NCI-H2171 (cell line): ENCODE measurements at regions not wholly inside any gene's neighbourhood (a gene's known extent, or its start where the extent isn't known, plus 50 kb on each side); places are given as distances from the start of the nearest gene placed in this dataset.

ENCODE experiments used
- DNase-seq: peaks from one replicate; lab custom pipeline; 2025; lab: John Stamatoyannopoulos, UW

- no peak for DNase-seq
These were observed 1519.9 kb upstream of the MIR17HG start for GRCh38 chr13:89827552-89827951.

GRCh38 chr13:89828506-89828905, 1519.0 kb upstream of the MIR17HG start:
- no peak for DNase-seq

GRCh38 chr13:89831157-89831556, 1516.3 kb upstream of the MIR17HG start:
- no peak for DNase-seq

- DNase-seq: no peak
These were observed 1514.7 kb upstream of the MIR17HG start for GRCh38 chr13:89832827-89833226.

GRCh38 chr13:89843621-89844020, 1503.9 kb upstream of the MIR17HG start:
- DNase-seq: no peak

- DNase-seq: no peak
These were observed 1501.6 kb upstream of the MIR17HG start for GRCh38 chr13:89845874-89846273.

- DNase-seq: no peak
These were observed 1500.4 kb upstream of the MIR17HG start for GRCh38 chr13:89846926-89847585.

- no peak for DNase-seq
These were observed 1494.9 kb upstream of the MIR17HG start for GRCh38 chr13:89852570-89852969.

- no peak for DNase-seq
These were observed 1491.0 kb upstream of the MIR17HG start for GRCh38 chr13:89856512-89856911.

GRCh38 chr13:89857502-89857901, 1490.0 kb upstream of the MIR17HG start:
- no peak for DNase-seq

GRCh38 chr13:89862011-89862690, 1485.3 kb upstream of the MIR17HG start:
- DNase-seq: no peak

GRCh38 chr13:89862691-89863036, 1484.8 kb upstream of the MIR17HG start:
- DNase-seq: no peak

- no peak for DNase-seq
These were observed 1482.1 kb upstream of the MIR17HG start for GRCh38 chr13:89865164-89866064.

GRCh38 chr13:89869312-89869711, 1478.2 kb upstream of the MIR17HG start:
- no peak for DNase-seq

- no peak for DNase-seq
These were observed 1468.6 kb upstream of the MIR17HG start for GRCh38 chr13:89878904-89879303.

GRCh38 chr13:89880201-89880600, 1467.3 kb upstream of the MIR17HG start:
- no peak for DNase-seq

- DNase-seq: no peak
These were observed 1463.5 kb upstream of the MIR17HG start for GRCh38 chr13:89883893-89884448.

- no peak for DNase-seq
These were observed 1456.7 kb upstream of the MIR17HG start for GRCh38 chr13:89890806-89891205.

GRCh38 chr13:89891416-89891815, 1456.1 kb upstream of the MIR17HG start:
- no peak for DNase-seq

GRCh38 chr13:89897681-89898080, 1449.8 kb upstream of the MIR17HG start:
- DNase-seq: no peak

- no peak for DNase-seq
These were observed 1448.0 kb upstream of the MIR17HG start for GRCh38 chr13:89899302-89900103.
